Ectodermal cell (in vitro differentiated cells): ENCODE measurements at regions not wholly inside any gene's neighbourhood (a gene's known extent, or its start where the extent isn't known, plus 50 kb on each side); places are given as distances from the start of the nearest gene placed in this dataset.

Source experiments
- H3K27ac ChIP-seq: 2 replicates; pipeline ENCODE4 v1.7.0; 2013; ENCODE audit warnings: mild to moderate bottlenecking, low read depth, low read length; ENCODE audit not compliant: insufficient read depth, poor library complexity, severe bottlenecking
- H3K27me3 ChIP-seq: 2 replicates; pipeline ENCODE4 v1.7.0; 2013; ENCODE audit warnings: mild to moderate bottlenecking, low read length; ENCODE audit not compliant: insufficient read depth, control insufficient read depth, poor library complexity, severe bottlenecking
- H3K36me3 ChIP-seq: one replicate; pipeline ENCODE4 v1.7.0; 2013; ENCODE audit warnings: low read length; ENCODE audit not compliant: control insufficient read depth, insufficient read depth
- H3K4me1 ChIP-seq: one replicate; pipeline ENCODE4 v1.7.0; 2013; ENCODE audit warnings: low read length; ENCODE audit not compliant: control insufficient read depth, insufficient read depth
- H3K4me3 ChIP-seq: 2 replicates; pipeline ENCODE4 v1.7.0; 2013; ENCODE audit warnings: low read depth, low read length, control low read depth; ENCODE audit not compliant: insufficient read depth
- H3K9me3 ChIP-seq: 2 replicates; pipeline ENCODE4 v1.7.0; 2013; ENCODE audit warnings: mild to moderate bottlenecking, low read length, moderate library complexity; ENCODE audit not compliant: control insufficient read depth
- WGBS, 2 experiments: methylation state at CpG; one replicate each; pipeline ENCODE4 v1.1.7; 2013; ENCODE audit warnings: missing lambda C conversion rate in 2 of 2; 5-methylcytosine and 5-hydroxymethylcytosine counted together

GRCh38 chr16:63223851-63224250 lies 1187.6 kb upstream of the CDH8 start:
- no peak overlapping the region for H3K27ac ChIP-seq
- H3K4me3 ChIP-seq, result no peak overlapping the region
- WGBS, 2 experiments, result 79 to 94% methylated on average over 1 of the region's 1 CpG
- H3K36me3 ChIP-seq, result no peaks in the 10 kb centered on the region
- H3K27me3 ChIP-seq, result no peaks in the 10 kb centered on the region
- H3K4me1 ChIP-seq, result no peaks in the 10 kb centered on the region
- H3K9me3 ChIP-seq, result no peaks in the 10 kb centered on the region

GRCh38 chr16:63216696-63217423 lies 1180.6 kb upstream of the CDH8 start:
- Histone ChIP-seq H3K9me3 (no peaks in the 10 kb centered on the region), H3K27me3 (no peaks in the 10 kb centered on the region), H3K36me3 (no peaks in the 10 kb centered on the region), H3K27ac (no peak overlapping the region), H3K4me1 (no peaks in the 10 kb centered on the region), H3K4me3 (no peak overlapping the region)
- 69 to 91% methylated on average over 1 of the region's 2 CpGs for whole genome bisulfite sequencing, 2 experiments

GRCh38 chr16:63201851-63202250 lies 1165.6 kb upstream of the CDH8 start:
- no peaks in the 10 kb centered on the region for H3K36me3 ChIP-seq
- no peak overlapping the region for H3K4me3 ChIP-seq
- H3K27ac ChIP-seq, result no peak overlapping the region
- no peaks in the 10 kb centered on the region for H3K4me1 ChIP-seq
- H3K27me3 ChIP-seq, result no peaks in the 10 kb centered on the region
- no peaks in the 10 kb centered on the region for H3K9me3 ChIP-seq

GRCh38 chr16:63200940-63201339 lies 1164.7 kb upstream of the CDH8 start:
- H3K27me3 ChIP-seq, result no peaks in the 10 kb centered on the region
- no peaks in the 10 kb centered on the region for H3K36me3 ChIP-seq
- WGBS, 2 experiments, result 75 to 78% methylated on average over 2 of the region's 2 CpGs
- no peak overlapping the region for H3K4me3 ChIP-seq
- H3K4me1 ChIP-seq, result no peaks in the 10 kb centered on the region
- no peaks in the 10 kb centered on the region for H3K9me3 ChIP-seq
- H3K27ac ChIP-seq, result no peak overlapping the region

- WGBS, 2 experiments, result 69 to 77% methylated on average over 4 of the region's 4 CpGs
- Histone ChIP-seq H3K36me3 (no peaks in the 10 kb centered on the region), H3K9me3 (no peaks in the 10 kb centered on the region), H3K27me3 (no peaks in the 10 kb centered on the region), H3K4me1 (no peaks in the 10 kb centered on the region), H3K4me3 (no peak overlapping the region), H3K27ac (no peak overlapping the region)
Observed at GRCh38 chr16:63195336-63195735, 1159.1 kb upstream of the CDH8 start.

GRCh38 chr16:63192980-63193379 lies 1156.7 kb upstream of the CDH8 start:
- H3K9me3 ChIP-seq, result no peaks in the 10 kb centered on the region
- no peak overlapping the region for H3K27ac ChIP-seq
- H3K27me3 ChIP-seq, result no peaks in the 10 kb centered on the region
- WGBS, 2 experiments, result 95 to 98% methylated on average over 3 of the region's 3 CpGs
- no peak overlapping the region for H3K4me3 ChIP-seq
- no peaks in the 10 kb centered on the region for H3K36me3 ChIP-seq
- H3K4me1 ChIP-seq, result no peaks in the 10 kb centered on the region

- H3K27ac ChIP-seq, result no peak overlapping the region
- H3K27me3 ChIP-seq, result no peaks in the 10 kb centered on the region
- peaks cover 4% of the 10 kb centered on the region for H3K4me1 ChIP-seq
- no peaks in the 10 kb centered on the region for H3K9me3 ChIP-seq
- H3K36me3 ChIP-seq, result no peaks in the 10 kb centered on the region
- 91 to 96% methylated on average over 7 of the region's 7 CpGs for WGBS, 2 experiments
- H3K4me3 ChIP-seq, result no peak overlapping the region
Observed at GRCh38 chr16:63188086-63188771, 1152.0 kb upstream of the CDH8 start.

- Histone ChIP-seq H3K27me3 (no peaks in the 10 kb centered on the region), H3K9me3 (no peaks in the 10 kb centered on the region), H3K4me3 (no peak overlapping the region), H3K36me3 (no peaks in the 10 kb centered on the region), H3K27ac (no peak overlapping the region), H3K4me1 (peaks cover 4% of the 10 kb centered on the region)
- WGBS, 2 experiments, result 94 to 97% methylated on average over 3 of the region's 3 CpGs
Observed at GRCh38 chr16:63187638-63188037, 1151.4 kb upstream of the CDH8 start.

GRCh38 chr16:63185235-63185780 lies 1149.1 kb upstream of the CDH8 start:
- H3K9me3 ChIP-seq, result no peaks in the 10 kb centered on the region
- no peaks in the 10 kb centered on the region for H3K36me3 ChIP-seq
- H3K27me3 ChIP-seq, result no peaks in the 10 kb centered on the region
- H3K4me1 ChIP-seq, result peaks cover 4% of the 10 kb centered on the region
- H3K27ac ChIP-seq, result no peak overlapping the region
- H3K4me3 ChIP-seq, result no peak overlapping the region
- 34 to 41% methylated on average over 4 of the region's 4 CpGs for WGBS, 2 experiments

- H3K9me3 ChIP-seq, result no peaks in the 10 kb centered on the region
- no peak overlapping the region for H3K4me3 ChIP-seq
- H3K27ac ChIP-seq, result no peak overlapping the region
- H3K4me1 ChIP-seq, result peaks cover 4% of the 10 kb centered on the region
- no peaks in the 10 kb centered on the region for H3K27me3 ChIP-seq
- H3K36me3 ChIP-seq, result no peaks in the 10 kb centered on the region
- WGBS, 2 experiments, result 61 to 75% methylated on average over 2 of the region's 2 CpGs
Observed at GRCh38 chr16:63183743-63184142, 1147.5 kb upstream of the CDH8 start.
